RWPE2 (cell line): ENCODE measurements at regions not wholly inside any gene's neighbourhood (a gene's known extent, or its start where the extent isn't known, plus 50 kb on each side); places are given as distances from the start of the nearest gene placed in this dataset.

Experiments
- ATAC-seq: fragments of 200-7000 bp; cut with Tn5 transposase; 3 replicates; pipeline ENCODE4 v1.9.1; 2021; ENCODE audit warnings: low read depth
- DNase-seq: peaks from one replicate; pipeline ENCODE4 v3.0.0-alpha.2; 2020; ENCODE audit warnings: low spot score
- H3K27ac ChIP-seq: fragments of 450-650 bp; 2 replicates; pipeline ENCODE4 v1.5.1; 2017; ENCODE audit warnings: mild to moderate bottlenecking; ENCODE audit not compliant: poor library complexity, severe bottlenecking
- H3K27me3 ChIP-seq: fragments of 250-450 bp; sonication (Bioruptor Pico); 2 replicates; pipeline ENCODE4 v1.5.1; 2021; ENCODE audit warnings: mild to moderate bottlenecking, moderate library complexity; ENCODE audit not compliant: insufficient read depth, poor library complexity, severe bottlenecking
- H3K36me3 ChIP-seq: fragments of 250-450 bp; sonication (Bioruptor Pico); 2 replicates; pipeline ENCODE4 v1.5.1; 2020; ENCODE audit warnings: low read depth, mild to moderate bottlenecking, moderate library complexity
- H3K4me1 ChIP-seq: fragments of 250-450 bp; sonication (Bioruptor Pico); 2 replicates; pipeline ENCODE4 v1.5.1; 2021; ENCODE audit warnings: mild to moderate bottlenecking, moderate library complexity; ENCODE audit not compliant: insufficient read depth, poor library complexity, severe bottlenecking
- H3K4me3 ChIP-seq: fragments of 250-450 bp; sonication (Bioruptor Pico); 2 replicates; pipeline ENCODE4 v1.5.1; 2021; ENCODE audit warnings: mild to moderate bottlenecking, moderate library complexity; ENCODE audit not compliant: severe bottlenecking
- H3K9me3 ChIP-seq: fragments of 250-450 bp; sonication (Bioruptor Pico); 2 replicates; pipeline ENCODE4 v1.5.1; 2021; ENCODE audit warnings: mild to moderate bottlenecking, moderate library complexity; ENCODE audit not compliant: severe bottlenecking
- TF ChIP-seq, protein P1 (sequence below): fragments of 450-650 bp; IDR thresholded peaks from one replicate; pipeline ENCODE4 v1.5.1; 2017; ENCODE audit warnings: mild to moderate bottlenecking, moderate library complexity; ENCODE audit not compliant: poor library complexity, severe bottlenecking

DNA sequence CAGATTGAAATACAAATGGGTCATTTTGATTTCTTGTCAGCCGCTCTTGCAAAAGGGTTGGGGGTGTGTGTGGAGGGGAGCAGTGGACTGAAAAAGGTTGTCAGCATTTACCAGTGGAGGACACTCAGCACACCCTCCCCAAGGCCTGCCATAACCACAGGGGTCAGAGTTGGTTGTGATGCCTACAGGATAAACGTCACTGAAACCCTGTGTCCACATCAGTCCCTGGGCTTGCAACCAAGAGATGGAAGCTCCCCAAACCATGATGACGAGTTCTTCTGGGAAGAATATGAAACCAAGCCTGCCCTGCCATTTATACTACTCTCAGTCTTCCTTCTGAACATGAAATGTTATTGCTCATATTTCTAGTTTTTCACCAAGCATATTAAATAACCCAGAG lies 54.0 kb upstream of the UMPS start:
- Histone ChIP-seq H3K4me3 (no peak overlapping the region), H3K27ac (no peak overlapping the region), H3K36me3 (no peaks in the 10 kb centered on the region), H3K27me3 (no peaks in the 10 kb centered on the region), H3K4me1 (no peaks in the 10 kb centered on the region), H3K9me3 (no peaks in the 10 kb centered on the region)
- ATAC-seq (no peak), DNase-seq (no peak)
- TF ChIP-seq, protein P1, sequence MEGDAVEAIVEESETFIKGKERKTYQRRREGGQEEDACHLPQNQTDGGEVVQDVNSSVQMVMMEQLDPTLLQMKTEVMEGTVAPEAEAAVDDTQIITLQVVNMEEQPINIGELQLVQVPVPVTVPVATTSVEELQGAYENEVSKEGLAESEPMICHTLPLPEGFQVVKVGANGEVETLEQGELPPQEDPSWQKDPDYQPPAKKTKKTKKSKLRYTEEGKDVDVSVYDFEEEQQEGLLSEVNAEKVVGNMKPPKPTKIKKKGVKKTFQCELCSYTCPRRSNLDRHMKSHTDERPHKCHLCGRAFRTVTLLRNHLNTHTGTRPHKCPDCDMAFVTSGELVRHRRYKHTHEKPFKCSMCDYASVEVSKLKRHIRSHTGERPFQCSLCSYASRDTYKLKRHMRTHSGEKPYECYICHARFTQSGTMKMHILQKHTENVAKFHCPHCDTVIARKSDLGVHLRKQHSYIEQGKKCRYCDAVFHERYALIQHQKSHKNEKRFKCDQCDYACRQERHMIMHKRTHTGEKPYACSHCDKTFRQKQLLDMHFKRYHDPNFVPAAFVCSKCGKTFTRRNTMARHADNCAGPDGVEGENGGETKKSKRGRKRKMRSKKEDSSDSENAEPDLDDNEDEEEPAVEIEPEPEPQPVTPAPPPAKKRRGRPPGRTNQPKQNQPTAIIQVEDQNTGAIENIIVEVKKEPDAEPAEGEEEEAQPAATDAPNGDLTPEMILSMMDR, result no peak

DNA sequence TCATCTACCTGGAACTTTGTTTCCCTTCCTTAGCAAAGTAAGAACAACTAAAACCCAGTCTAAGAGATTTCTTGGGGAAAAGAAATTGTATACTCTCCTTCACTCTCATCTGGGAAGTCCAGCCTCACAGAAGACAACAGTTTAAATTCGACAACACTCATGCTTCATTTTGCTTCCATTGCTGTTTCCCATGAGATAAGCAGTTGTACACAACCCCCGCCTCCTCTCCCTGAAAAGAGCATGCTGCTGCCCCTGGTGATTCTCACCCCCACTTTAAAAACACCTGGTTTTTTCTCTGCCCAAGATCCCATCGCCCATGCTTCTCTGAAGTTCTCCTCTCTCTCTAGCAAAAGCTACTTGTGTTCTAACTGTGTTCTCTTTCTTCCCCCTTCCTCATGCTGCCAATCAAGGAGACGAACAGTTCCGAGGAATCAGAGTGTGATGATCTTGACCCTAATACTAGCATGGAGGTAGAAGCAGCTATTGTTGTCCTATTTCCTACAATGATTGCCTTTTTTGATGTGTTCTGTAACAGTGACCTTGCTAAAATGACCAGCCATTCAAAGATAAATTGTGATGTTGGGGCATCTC lies 51.1 kb upstream of the UMPS start:
- no peak for ATAC-seq
- no peak for DNase-seq
- no peak overlapping the region for H3K27ac ChIP-seq

More for the DNA sequence above, 51.1 kb upstream of the UMPS start:
- Histone ChIP-seq H3K4me1 (no peaks in the 10 kb centered on the region), H3K9me3 (no peaks in the 10 kb centered on the region), H3K4me3 (no peak overlapping the region), H3K27me3 (no peaks in the 10 kb centered on the region), H3K36me3 (no peaks in the 10 kb centered on the region)
- TF ChIP-seq, protein P1, result no peak
